HL-60 (cell line): ENCODE measurements at regions not wholly inside any gene's neighbourhood (a gene's known extent, or its start where the extent isn't known, plus 50 kb on each side); places are given as distances from the start of the nearest gene placed in this dataset.

Experiments
- DNase-seq, 2 experiments: peaks; one replicate each; pipeline ENCODE4 v3.0.0-alpha.2; 2010 to 2020; ENCODE audit warnings: low read depth in 1 of 2, low spot score in 1 of 2
- H3K27ac ChIP-seq: fragments of 250-450 bp; sonication (Bioruptor Pico); replicated peaks from 2 replicates; pipeline ENCODE4 v1.5.1; 2020; ENCODE audit warnings: mild to moderate bottlenecking, moderate library complexity
- H3K27me3 ChIP-seq: fragments of 250-450 bp; sonication (Bioruptor Pico); 2 replicates; pipeline ENCODE4 v1.5.1; 2021; ENCODE audit warnings: mild to moderate bottlenecking, moderate library complexity; ENCODE audit not compliant: insufficient read depth, poor library complexity, severe bottlenecking
- H3K4me3 ChIP-seq: replicated peaks from 2 replicates; pipeline ENCODE4 v1.5.1; 2011; ENCODE audit warnings: mild to moderate bottlenecking, control low read depth, low read length; ENCODE audit not compliant: insufficient read depth
- CTCF ChIP-seq: IDR thresholded peaks from one replicate; pipeline ENCODE4 v1.5.1; 2011; ENCODE audit warnings: low read length, control low read depth, inconsistent platforms; ENCODE audit not compliant: insufficient read depth
- GABPA ChIP-seq: IDR thresholded peaks from 2 replicates; pipeline ENCODE4 v1.6.1; 2012; ENCODE audit warnings: low read depth
- POLR2AphosphoS5 ChIP-seq: IDR thresholded peaks from 2 replicates; pipeline ENCODE4 v1.6.1; 2012; ENCODE audit warnings: low read depth
- REST ChIP-seq: IDR thresholded peaks from 2 replicates; pipeline ENCODE4 v1.6.1; 2012; ENCODE audit warnings: low read depth; ENCODE audit not compliant: insufficient replicate concordance
- SPI1 ChIP-seq: IDR thresholded peaks from 2 replicates; pipeline ENCODE4 v1.6.1; 2012; ENCODE audit warnings: low read depth, mild to moderate bottlenecking, borderline replicate concordance

- DNase-seq = no peak
- no peak overlapping the region for H3K4me3 ChIP-seq
- no peak overlapping the region for H3K27ac ChIP-seq
- TF ChIP-seq CTCF = no peak
- no peak for TF ChIP-seq REST
- TF ChIP-seq GABPA = no peak
- no peak for TF ChIP-seq POLR2AphosphoS5
- TF ChIP-seq SPI1 = no peak
- no peaks in the 10 kb centered on the region for H3K27me3 ChIP-seq
Measured at GRCh38 chr6:95681736-95682135, 104.4 kb downstream of the MANEA start.

- H3K4me3 ChIP-seq = no peak overlapping the region
- H3K27ac ChIP-seq = no peak overlapping the region
- TF ChIP-seq REST = no peak
- TF ChIP-seq CTCF = no peak
- no peak for TF ChIP-seq GABPA
- no peak for TF ChIP-seq POLR2AphosphoS5
- no peak for TF ChIP-seq SPI1
- no peak for DNase-seq
- no peaks in the 10 kb centered on the region for H3K27me3 ChIP-seq
Measured at GRCh38 chr6:95682476-95682875, 105.1 kb downstream of the MANEA start.

- Histone ChIP-seq H3K27me3 (no peaks in the 10 kb centered on the region), H3K4me3 (no peak overlapping the region), H3K27ac (no peak overlapping the region)
- no peak for DNase-seq
- TF ChIP-seq CTCF (no peak), SPI1 (no peak), POLR2AphosphoS5 (no peak), REST (no peak), GABPA (no peak)
Measured at GRCh38 chr6:95685822-95686221, 108.5 kb downstream of the MANEA start.
